GM21825 (cell line): ENCODE measurements at regions not wholly inside any gene's neighbourhood (a gene's known extent, or its start where the extent isn't known, plus 50 kb on each side); places are given as distances from the start of the nearest gene placed in this dataset.
"Not testable (repeated sequence)": the region's sequence is repeated elsewhere in the genome, so short reads cannot be mapped to it uniquely, and the experiment has no call there.

Experiments
- ATAC-seq: cut with Tn5 transposase; IDR thresholded peaks from one replicate; pipeline ENCODE4 v1.9.1; 2021; ENCODE audit warnings: mild to moderate bottlenecking, moderate library complexity; ENCODE audit not compliant: unreplicated experiment

DNA sequence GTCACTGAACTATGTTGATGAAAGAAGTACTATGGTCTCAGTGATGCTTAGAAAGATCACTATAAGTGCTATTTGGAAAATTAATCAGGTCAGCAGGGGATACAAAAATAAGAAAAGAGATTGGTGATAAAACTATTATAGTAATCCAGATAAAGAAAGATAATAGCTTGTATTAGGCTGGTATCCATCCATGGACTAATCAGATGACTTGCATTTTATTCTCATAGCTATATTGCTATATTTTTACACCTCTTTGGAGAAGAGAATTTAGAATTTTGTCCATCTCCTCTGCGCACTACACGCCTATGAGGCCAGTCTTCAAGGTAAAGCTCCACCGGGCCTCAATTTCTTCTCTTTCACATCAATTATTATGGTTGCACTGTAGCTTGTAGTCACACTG is 635.1 kb upstream of the DDX18 start:
- no peak for ATAC-seq

DNA sequence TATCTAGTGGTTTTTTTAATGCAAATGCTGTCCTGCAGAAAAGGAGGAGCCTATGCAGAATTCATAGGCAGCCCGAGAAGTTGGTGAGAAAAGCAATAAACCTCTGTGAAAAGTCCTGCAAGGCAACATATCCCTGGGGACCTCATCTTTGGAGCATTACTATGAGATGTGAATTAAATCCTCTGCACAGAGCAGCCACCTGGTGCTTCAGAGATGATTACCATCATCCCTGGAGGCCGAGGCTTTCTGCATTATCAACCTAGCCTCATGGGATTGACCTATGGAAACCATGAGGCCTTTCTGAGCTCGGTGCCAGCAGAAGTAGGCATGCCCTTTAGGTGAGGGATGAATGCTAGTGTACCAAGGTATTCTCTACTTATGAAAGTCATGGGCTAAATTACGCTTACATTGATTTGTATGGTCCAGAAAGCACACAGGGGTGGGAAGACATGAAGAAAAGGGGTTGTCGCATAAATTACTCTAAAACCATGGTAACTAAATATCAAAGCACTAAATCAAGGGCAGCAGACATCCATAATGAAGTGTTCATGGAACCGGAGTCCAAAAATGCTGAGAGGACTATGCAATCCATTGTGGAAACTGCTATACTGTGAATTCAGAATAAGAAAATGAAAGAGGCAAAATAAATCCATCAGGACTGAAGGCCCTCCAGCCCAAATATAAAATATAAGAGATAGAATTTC is 623.5 kb upstream of the DDX18 start:
- no peak for ATAC-seq

GRCh38 chr2:117195381-117195780 is 619.1 kb upstream of the DDX18 start:
- no peak for ATAC-seq

GRCh38 chr2:117199511-117199910 is 615.0 kb upstream of the DDX18 start:
- ATAC-seq, result no peak

DNA sequence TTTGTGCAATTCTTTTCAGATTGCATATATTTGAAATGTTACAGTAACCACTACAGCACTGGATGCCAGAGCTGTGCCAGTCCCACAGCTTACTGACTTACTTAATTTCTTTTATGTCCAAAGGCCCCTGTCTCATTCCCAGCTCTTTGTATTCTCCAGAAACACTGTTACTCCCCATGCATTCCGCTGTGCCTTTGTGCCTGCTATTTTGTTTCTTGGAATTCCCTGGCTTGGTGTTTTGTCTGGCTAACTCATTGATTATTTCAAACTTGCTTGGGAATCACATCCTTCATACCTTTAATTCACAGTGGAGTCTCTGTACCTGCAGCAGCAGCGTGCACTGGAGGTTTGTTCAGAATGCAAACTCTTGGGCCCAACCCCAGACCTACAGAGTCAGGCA is 601.9 kb upstream of the DDX18 start:
- no peak for ATAC-seq

DNA sequence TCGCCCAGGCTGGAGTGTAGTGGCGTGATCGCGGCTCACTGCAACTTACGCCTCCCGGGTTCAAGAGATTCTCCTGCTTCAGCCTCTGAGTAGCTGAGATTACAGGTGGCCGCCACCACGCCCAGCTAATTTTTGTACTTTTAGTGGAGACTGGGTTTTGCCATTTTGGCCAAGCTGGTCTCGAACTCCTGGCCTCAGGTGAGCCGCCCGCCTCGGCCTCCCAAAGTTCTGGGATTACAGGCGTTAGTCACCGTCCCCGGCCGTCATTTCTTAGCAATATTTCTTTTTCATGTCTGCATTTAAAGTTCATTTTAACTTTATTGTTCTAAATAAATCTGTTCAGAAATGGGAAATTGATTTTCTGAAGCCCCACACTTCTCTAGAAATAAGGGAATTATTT is 597.3 kb upstream of the DDX18 start:
- no peak for ATAC-seq

GRCh38 chr2:117222809-117223208 is 591.7 kb upstream of the DDX18 start:
- ATAC-seq, result no peak

DNA sequence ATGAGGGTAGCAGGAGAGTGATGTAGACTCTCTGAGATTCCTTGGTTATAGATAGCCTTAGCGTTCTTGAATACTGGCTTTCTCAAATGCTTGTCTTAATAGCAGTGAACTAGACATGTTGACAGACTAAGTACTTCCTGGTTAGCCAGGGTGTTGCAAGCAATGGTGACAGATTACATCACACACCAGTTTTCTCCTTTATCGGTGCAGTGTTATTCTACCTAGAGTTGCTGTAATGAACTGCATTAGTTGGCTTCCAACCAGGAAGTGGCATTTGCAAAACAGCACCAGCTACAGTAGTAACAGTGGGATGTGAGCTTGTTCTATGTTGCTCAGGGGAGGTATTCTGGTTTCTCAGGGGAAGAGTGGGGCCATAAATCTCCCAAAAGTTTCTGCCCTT is 582.2 kb upstream of the DDX18 start:
- ATAC-seq, result no peak

DNA sequence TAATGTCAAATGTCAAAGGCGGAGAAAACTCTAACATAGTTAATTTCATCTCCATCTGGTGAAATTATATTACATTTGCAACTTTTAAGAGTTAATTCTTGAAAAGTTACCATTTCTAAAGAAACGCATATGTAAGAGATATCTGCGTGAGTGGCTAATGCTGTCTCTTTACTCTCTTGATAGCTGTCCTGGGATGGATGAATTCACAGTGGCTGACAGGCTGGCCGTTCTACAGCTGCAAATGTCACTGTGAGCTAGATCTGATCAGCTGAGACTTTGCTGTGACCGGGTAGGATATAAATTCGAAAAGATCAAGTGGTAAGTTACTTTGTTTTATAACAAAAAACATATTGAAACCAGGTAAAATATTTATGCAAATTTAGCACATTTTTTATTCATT is 557.1 kb upstream of the DDX18 start:
- no peak for ATAC-seq

DNA sequence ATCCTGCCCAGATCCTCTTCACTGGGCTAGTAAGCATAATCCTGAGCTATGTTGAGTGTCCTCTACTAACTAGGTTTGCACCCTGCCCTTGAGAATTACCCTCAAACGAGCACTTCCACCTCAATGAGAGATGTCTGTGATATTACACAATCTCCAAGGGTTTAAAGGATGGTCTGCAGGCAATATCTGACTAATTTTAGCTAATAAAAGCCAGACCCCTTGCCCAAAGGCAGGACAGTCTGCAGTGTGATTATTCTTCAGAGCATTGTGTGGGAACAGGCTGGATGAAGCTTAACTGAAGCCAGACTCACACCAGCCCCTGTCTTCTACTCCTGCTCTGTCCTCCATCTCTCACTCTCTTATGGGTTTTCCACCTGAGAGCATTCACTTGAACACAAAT is 544.9 kb upstream of the DDX18 start:
- no peak for ATAC-seq

DNA sequence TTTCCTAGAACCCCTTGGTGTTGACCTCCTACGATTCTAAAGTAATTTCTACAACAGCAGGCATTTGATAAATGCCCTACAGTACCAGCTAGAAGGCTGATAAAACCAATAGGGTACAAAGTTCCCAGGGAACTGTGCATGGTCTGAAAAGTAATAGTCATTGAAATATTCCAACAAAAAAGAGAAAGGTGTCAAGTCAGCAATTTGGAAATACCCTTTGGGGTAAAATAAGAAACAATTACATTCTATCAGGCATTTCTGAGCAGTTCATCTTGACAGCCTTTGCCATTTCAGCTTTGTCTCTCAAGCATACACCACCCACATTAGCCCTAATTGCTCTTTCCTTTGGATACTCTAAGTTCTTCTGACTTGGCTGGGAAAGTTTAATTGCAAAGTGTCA is 542.9 kb upstream of the DDX18 start:
- ATAC-seq, result no peak

GRCh38 chr2:117273009-117273671 is 541.4 kb upstream of the DDX18 start:
- ATAC-seq, result no peak

GRCh38 chr2:117293012-117293411 is 521.5 kb upstream of the DDX18 start:
- ATAC-seq, result no peak

DNA sequence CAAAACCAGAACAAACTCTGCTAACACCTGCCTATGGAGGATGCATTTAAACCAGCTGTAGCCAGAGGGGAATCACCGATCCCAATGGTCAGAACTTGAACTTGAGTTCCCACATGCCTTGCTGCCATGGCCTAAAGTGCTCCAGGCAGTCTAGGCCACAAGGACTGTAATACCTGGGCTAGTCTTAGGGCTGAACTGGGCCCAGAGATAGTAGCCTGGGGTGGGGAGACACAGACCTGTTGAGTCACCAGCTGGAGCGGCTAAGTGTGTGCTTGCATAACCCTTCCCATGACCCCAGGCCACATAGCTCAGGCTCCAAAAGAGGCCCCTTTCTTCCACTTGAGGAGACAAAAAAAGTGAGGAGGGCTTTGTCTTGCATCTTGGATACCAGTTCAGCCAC is 515.0 kb upstream of the DDX18 start:
- ATAC-seq, result no peak

GRCh38 chr2:117308861-117309770 is 505.4 kb upstream of the DDX18 start:
- no peak for ATAC-seq

GRCh38 chr2:117321816-117322215 is 492.7 kb upstream of the DDX18 start:
- ATAC-seq, result no peak

- ATAC-seq, result no peak
Measured at GRCh38 chr2:117323331-117323730, 491.2 kb upstream of the DDX18 start.

DNA sequence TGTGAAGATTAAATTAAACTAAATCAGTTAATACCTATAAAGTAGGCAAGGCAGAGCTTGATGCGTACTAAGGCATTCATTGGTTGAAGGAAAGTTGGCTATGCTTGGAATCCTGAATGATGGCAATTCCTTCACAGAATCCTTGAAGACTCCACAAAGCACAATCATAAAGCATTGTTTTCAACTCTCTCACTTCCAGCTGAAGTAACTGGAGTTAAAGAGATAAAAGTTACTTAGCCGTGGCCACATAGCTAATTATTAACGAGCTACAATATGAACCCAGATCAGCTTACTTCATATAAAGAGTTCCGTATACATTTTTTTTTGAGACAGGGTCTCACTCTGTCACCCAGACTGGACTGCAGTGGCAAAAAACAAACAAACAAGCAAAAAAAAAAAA is 483.9 kb upstream of the DDX18 start:
- no peak for ATAC-seq

DNA sequence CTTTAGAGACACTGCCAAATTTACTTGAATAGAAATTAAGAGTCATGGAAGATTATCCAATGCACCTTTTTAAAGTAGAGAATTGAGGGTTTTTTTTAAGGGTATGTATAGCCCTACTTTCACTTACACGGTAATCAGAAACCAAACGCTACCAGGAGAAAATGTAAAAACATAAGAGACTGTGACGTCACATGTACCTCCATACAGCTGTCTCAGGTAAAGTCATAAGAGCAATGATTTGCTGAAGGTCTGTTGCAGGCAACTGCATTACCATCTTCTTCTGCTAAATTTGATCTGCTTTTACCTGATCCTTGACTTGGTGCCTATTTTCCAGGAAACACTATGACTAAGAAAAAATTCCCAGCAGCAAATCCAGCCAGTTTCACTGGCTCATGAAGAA is 478.5 kb upstream of the DDX18 start:
- ATAC-seq, result no peak

- no peak for ATAC-seq
Measured at GRCh38 chr2:117336496-117336895, 478.0 kb upstream of the DDX18 start.

DNA sequence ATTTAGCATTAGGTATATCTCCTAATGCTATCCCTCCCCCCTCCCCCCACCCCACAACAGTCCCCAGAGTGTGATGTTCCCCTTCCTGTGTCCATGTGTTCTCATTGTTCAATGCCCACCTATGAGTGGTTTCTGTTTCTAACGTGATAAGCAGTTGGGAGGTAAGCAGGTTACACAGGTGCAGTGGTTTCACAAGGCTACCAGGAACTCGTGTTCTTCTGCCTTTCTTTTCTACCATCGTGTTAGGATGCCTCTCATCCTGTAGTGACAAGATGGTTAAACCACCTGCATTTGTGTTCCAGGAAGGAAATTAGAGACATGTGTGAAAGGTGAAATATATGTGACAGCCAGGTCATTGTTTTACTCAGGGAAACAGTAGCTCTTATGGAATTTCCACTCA is 476.5 kb upstream of the DDX18 start:
- not testable (repeated sequence) for ATAC-seq

DNA sequence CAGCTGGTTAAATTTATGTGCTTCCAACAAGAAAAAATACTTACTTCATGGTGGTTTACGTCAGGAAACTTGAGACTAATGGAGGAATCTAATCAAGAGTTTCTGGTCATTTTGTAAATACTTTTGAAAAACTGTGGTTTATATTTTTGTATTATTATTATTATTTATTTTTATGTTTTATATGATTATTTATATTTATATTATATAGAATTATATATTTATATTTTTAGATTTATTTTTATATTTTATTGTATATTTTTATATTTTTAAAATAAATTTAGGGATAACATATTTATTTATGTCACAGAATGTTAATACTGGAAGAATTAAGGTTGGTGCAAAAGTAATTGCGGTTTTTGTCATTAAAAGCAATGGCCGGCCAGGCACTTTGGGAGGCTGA is 474.5 kb upstream of the DDX18 start:
- ATAC-seq, result no peak
